HepG2 (cell line): ENCODE measurements at regions not wholly inside any gene's neighbourhood (a gene's known extent, or its start where the extent isn't known, plus 50 kb on each side); places are given as distances from the start of the nearest gene placed in this dataset.

ENCODE experiments used
- ATAC-seq: fragments of 200-7000 bp; cut with Tn5 transposase; 3 replicates; pipeline ENCODE4 v1.9.1; 2020; ENCODE audit warnings: mild to moderate bottlenecking, moderate library complexity
- BruUV-seq: library from RNA; stranded (reverse); fragments of 400-500 nt; replicated peaks from 2 replicates; lab custom pipeline; 2021; lab: Mats Ljungman, UMichigan
- CTCF ChIA-PET: fragments of 300-600 bp; formaldehyde crosslinking; extraction: SDS; loops from one replicate; lab custom pipeline; 2021; ENCODE audit warnings: low total read pairs, inconsistent platforms, low intra/inter-chr PET ratio; lab: Yijun Ruan, JAX
- POLR2A ChIA-PET: fragments of 350-600 bp; sonication (Branson Sonifier 250); formaldehyde crosslinking; loops from one replicate; lab custom pipeline; 2020; ENCODE audit warnings: antibody characterized with exemption, inconsistent platforms; lab: Yijun Ruan, JAX
- DNase-seq: peaks from one replicate; pipeline ENCODE4 v3.0.0-alpha.2; 2015; ENCODE audit warnings: low spot score
- FAIRE-seq: peaks from 3 replicates; lab custom pipeline; 2011; peaks lifted over from hg19 to GRCh38; lab: Jason Lieb, UNC
- H2AFZ ChIP-seq: one replicate; pipeline ENCODE4 v1.6.1; 2011; ENCODE audit warnings: low read length, inconsistent platforms
- H3K27ac ChIP-seq: fragments of 300-600 bp; 3 replicates; pipeline ENCODE4 v1.8.0; 2011; ENCODE audit warnings: mixed run types, mild to moderate bottlenecking, mixed read lengths, low read length, inconsistent platforms; ENCODE audit not compliant: insufficient read depth; ENCODE audit errors: extremely low read length
- H3K27me3 ChIP-seq, 2 experiments: fragments of 200-600 bp in 1 of 2; 2 replicates in 1 of 2; 3 replicates in 1 of 2; pipeline versions ENCODE4 v1.6.0 to v1.8.0; 2011; ENCODE audit warnings: low read length in 2 of 2, mild to moderate bottlenecking in 2 of 2, moderate library complexity in 2 of 2, inconsistent platforms in 1 of 2; ENCODE audit not compliant: insufficient read depth in 2 of 2, control insufficient read depth in 1 of 2
- H3K36me3 ChIP-seq, 2 experiments: fragments of 200-600 bp in 1 of 2; replicated peaks in 1 of 2; 2 replicates in 1 of 2; 3 replicates in 1 of 2; pipeline versions ENCODE4 v1.5.1 to v1.8.0; 2011; ENCODE audit warnings: low read length in 2 of 2, inconsistent platforms in 1 of 2; ENCODE audit not compliant: insufficient read depth in 2 of 2, control insufficient read depth in 1 of 2
- H3K4me1 ChIP-seq: 2 replicates; pipeline ENCODE4 v1.5.1; 2012; ENCODE audit warnings: low read length, inconsistent platforms; ENCODE audit not compliant: insufficient read depth
- H3K4me2 ChIP-seq: 2 replicates; pipeline ENCODE4 v1.6.0; 2011; ENCODE audit warnings: low read depth, low read length, inconsistent platforms
- H3K4me3 ChIP-seq, 3 experiments: fragments of 200-600 bp in 1 of 3; sonication (generic), shearing (Covaris generic) in 1 of 3; replicated peaks in 1 of 3; 2 replicates each; pipeline ENCODE4 v1.5.1; 2011 to 2016; ENCODE audit warnings: low read length in 3 of 3, inconsistent platforms in 2 of 3, low read depth in 2 of 3, mild to moderate bottlenecking in 2 of 3, control low read depth in 1 of 3, mixed read lengths in 1 of 3; ENCODE audit not compliant: insufficient read depth in 1 of 3
- H3K79me2 ChIP-seq: one replicate; pipeline ENCODE4 v1.6.1; 2011; ENCODE audit warnings: low read length, inconsistent platforms; ENCODE audit not compliant: insufficient read depth
- H3K9ac ChIP-seq: 2 replicates; pipeline ENCODE4 v1.6.0; 2011; ENCODE audit warnings: mild to moderate bottlenecking, low read depth, low read length, inconsistent platforms; ENCODE audit not compliant: insufficient read depth
- H3K9me3 ChIP-seq: 2 replicates; pipeline ENCODE4 v1.5.1; 2012; ENCODE audit warnings: mild to moderate bottlenecking, low read length
- H4K20me1 ChIP-seq: 2 replicates; pipeline ENCODE4 v1.6.0; 2011; ENCODE audit warnings: inconsistent platforms, mild to moderate bottlenecking, low read length, moderate library complexity; ENCODE audit not compliant: insufficient read depth
- FOXC1 ChIP-seq: sonication (generic); formaldehyde crosslinking; IDR thresholded peaks from 2 replicates; pipeline ENCODE4 v1.8.0; 2022; ENCODE audit warnings: mild to moderate bottlenecking, missing genetic modification reagents, borderline replicate concordance
- KDM3A ChIP-seq: IDR thresholded peaks from 2 replicates; pipeline ENCODE4 v1.6.1; 2018; ENCODE audit warnings: low read depth, missing compliant biosample characterization
- KIAA2018 ChIP-seq: sonication (generic); formaldehyde crosslinking; IDR thresholded peaks from 2 replicates; pipeline ENCODE4 v1.5.0; 2020; ENCODE audit warnings: mild to moderate bottlenecking, missing genetic modification reagents, borderline replicate concordance
- TAF1 ChIP-seq: sonication (generic); formaldehyde crosslinking; IDR thresholded peaks from 2 replicates; pipeline ENCODE4 v1.4.0; 2020; ENCODE audit warnings: missing genetic modification reagents
- ZBTB7B ChIP-seq: sonication (generic); formaldehyde crosslinking; IDR thresholded peaks from 2 replicates; pipeline ENCODE4 v1.4.0; 2020; ENCODE audit warnings: missing genetic modification reagents
- ZFYVE20 ChIP-seq: sonication (generic); formaldehyde crosslinking; IDR thresholded peaks from 2 replicates; pipeline ENCODE4 v1.8.0; 2023; ENCODE audit warnings: low read depth, mild to moderate bottlenecking, moderate library complexity, missing genetic modification reagents, borderline replicate concordance
- ZNF3 ChIP-seq: IDR thresholded peaks from 2 replicates; pipeline ENCODE4 v1.7.0; 2017; ENCODE audit warnings: inconsistent platforms
- WGBS: methylation state at CpG from one replicate; pipeline ENCODE4 v1.1.6; 2017; ENCODE audit warnings: low lambda C conversion rate; 5-methylcytosine and 5-hydroxymethylcytosine counted together
- in situ Hi-C: cut with HindIII; loops from 2 replicates; pipeline ENCODE4 v1.10.0; 2017; ENCODE audit warnings: low pct_unique_long_range_greater_than_20kb; ENCODE audit not compliant: extremely low pct_ligation_motif_present
- intact Hi-C: fragments of 100-400 bp; cut with micrococcal nuclease; formaldehyde crosslinking; loops from one replicate; pipeline ENCODE4 v1.10.0; 2022; ENCODE audit not compliant: unreplicated experiment
- TF ChIP-seq, protein P1 (sequence below): IDR thresholded peaks from 2 replicates; pipeline ENCODE4 v1.6.1; 2012; ENCODE audit warnings: low read length, improper control_type of control experiment
- TF ChIP-seq, protein P2 (sequence below): fragments of 450-650 bp; IDR thresholded peaks from 2 replicates; pipeline ENCODE4 v1.6.1; 2017; ENCODE audit warnings: mild to moderate bottlenecking

DNA sequence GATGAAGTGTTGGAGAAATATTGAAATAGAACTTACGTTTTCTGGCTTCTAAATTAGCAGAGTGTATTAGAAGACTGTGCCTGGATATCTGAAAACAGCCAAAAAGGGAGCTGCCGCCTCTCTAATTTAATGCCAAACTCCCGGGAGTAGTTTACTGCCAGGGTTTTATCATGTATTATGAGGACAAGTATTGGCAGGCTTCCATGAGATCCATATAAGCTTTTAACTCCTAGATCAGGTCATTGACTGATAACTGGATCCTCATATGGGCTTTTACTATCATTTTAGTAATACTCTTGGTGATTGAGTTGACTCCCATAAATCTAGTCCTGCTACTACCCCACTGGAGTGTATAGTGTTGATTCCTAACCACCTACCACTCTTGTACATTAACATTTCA lies 178.4 kb upstream of the CXADR start (continued):
- TF ChIP-seq, protein P1, sequence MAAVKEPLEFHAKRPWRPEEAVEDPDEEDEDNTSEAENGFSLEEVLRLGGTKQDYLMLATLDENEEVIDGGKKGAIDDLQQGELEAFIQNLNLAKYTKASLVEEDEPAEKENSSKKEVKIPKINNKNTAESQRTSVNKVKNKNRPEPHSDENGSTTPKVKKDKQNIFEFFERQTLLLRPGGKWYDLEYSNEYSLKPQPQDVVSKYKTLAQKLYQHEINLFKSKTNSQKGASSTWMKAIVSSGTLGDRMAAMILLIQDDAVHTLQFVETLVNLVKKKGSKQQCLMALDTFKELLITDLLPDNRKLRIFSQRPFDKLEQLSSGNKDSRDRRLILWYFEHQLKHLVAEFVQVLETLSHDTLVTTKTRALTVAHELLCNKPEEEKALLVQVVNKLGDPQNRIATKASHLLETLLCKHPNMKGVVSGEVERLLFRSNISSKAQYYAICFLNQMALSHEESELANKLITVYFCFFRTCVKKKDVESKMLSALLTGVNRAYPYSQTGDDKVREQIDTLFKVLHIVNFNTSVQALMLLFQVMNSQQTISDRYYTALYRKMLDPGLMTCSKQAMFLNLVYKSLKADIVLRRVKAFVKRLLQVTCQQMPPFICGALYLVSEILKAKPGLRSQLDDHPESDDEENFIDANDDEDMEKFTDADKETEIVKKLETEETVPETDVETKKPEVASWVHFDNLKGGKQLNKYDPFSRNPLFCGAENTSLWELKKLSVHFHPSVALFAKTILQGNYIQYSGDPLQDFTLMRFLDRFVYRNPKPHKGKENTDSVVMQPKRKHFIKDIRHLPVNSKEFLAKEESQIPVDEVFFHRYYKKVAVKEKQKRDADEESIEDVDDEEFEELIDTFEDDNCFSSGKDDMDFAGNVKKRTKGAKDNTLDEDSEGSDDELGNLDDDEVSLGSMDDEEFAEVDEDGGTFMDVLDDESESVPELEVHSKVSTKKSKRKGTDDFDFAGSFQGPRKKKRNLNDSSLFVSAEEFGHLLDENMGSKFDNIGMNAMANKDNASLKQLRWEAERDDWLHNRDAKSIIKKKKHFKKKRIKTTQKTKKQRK = no peak
- TF ChIP-seq FOXC1 (CRISPR knock-in tag) = no peak

- Histone ChIP-seq H3K9ac (no peak overlapping the region), H2AFZ (no peak overlapping the region), H3K27me3 (no peaks in the 10 kb centered on the region; a peak in 1 of 5 replicates), H3K36me3 (no peaks in the 10 kb centered on the region), H4K20me1 (no peaks in the 10 kb centered on the region), H3K4me3 (no peak overlapping the region), H3K79me2 (no peaks in the 10 kb centered on the region), H3K9me3 (no peaks in the 10 kb centered on the region), H3K27ac (no peak overlapping the region), H3K4me2 (no peak overlapping the region), H3K4me1 (no peaks in the 10 kb centered on the region)
- DNase-seq (no peak), ATAC-seq (no peak), FAIRE-seq (no peak)
- in situ Hi-C loops = no loop called here
- ChIA-PET CTCF (no interaction called here), POLR2A (no interaction called here)
- intact Hi-C loops = no loop called here
- WGBS = 5% methylated on average over 3 of the region's 3 CpGs
- BruUV-seq = no TSS peak
- TF ChIP-seq ZFYVE20 (CRISPR knock-in tag) (no peak), ZNF3 (CRISPR knock-in tag) (no peak), TAF1 (CRISPR knock-in tag) (no peak), KDM3A (no peak), ZBTB7B (CRISPR knock-in tag) (no peak), KIAA2018 (no peak)
- TF ChIP-seq, protein P2, sequence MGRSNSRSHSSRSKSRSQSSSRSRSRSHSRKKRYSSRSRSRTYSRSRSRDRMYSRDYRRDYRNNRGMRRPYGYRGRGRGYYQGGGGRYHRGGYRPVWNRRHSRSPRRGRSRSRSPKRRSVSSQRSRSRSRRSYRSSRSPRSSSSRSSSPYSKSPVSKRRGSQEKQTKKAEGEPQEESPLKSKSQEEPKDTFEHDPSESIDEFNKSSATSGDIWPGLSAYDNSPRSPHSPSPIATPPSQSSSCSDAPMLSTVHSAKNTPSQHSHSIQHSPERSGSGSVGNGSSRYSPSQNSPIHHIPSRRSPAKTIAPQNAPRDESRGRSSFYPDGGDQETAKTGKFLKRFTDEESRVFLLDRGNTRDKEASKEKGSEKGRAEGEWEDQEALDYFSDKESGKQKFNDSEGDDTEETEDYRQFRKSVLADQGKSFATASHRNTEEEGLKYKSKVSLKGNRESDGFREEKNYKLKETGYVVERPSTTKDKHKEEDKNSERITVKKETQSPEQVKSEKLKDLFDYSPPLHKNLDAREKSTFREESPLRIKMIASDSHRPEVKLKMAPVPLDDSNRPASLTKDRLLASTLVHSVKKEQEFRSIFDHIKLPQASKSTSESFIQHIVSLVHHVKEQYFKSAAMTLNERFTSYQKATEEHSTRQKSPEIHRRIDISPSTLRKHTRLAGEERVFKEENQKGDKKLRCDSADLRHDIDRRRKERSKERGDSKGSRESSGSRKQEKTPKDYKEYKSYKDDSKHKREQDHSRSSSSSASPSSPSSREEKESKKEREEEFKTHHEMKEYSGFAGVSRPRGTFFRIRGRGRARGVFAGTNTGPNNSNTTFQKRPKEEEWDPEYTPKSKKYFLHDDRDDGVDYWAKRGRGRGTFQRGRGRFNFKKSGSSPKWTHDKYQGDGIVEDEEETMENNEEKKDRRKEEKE = no peak
Measured at GRCh38 chr21:17340081-17340480, 172.8 kb upstream of the CXADR start.
